Embryonic facial prominence (tissue), 1 donor: ENCODE measurements at regions not wholly inside any gene's neighbourhood (a gene's known extent, or its start where the extent isn't known, plus 50 kb on each side); places are given as distances from the start of the nearest gene placed in this dataset.

Experiments
- DNase-seq: peaks from one replicate; pipeline ENCODE4 v3.0.0-alpha.2; 2016; ENCODE audit errors: extremely low spot score

- no peak for DNase-seq
Measured at GRCh38 chr20:56174416-56174815, 74.1 kb upstream of the MC3R start.

GRCh38 chr20:56175884-56176283 lies 72.6 kb upstream of the MC3R start:
- no peak for DNase-seq

GRCh38 chr20:56178219-56178618 lies 70.3 kb upstream of the MC3R start:
- no peak for DNase-seq

GRCh38 chr20:56179051-56179450 lies 69.5 kb upstream of the MC3R start:
- DNase-seq: no peak

- DNase-seq: no peak
Measured at GRCh38 chr20:56181583-56181982, 66.9 kb upstream of the MC3R start.

GRCh38 chr20:56187534-56188165 lies 60.9 kb upstream of the MC3R start:
- DNase-seq: no peak

GRCh38 chr20:56194042-56194441 lies 54.5 kb upstream of the MC3R start:
- no peak for DNase-seq

GRCh38 chr20:56195946-56196345 lies 52.6 kb upstream of the MC3R start:
- no peak for DNase-seq
